H1 (cell line): ENCODE measurements at regions not wholly inside any gene's neighbourhood (a gene's known extent, or its start where the extent isn't known, plus 50 kb on each side); places are given as distances from the start of the nearest gene placed in this dataset.
A peak's percentile ranks its signal among the peaks of the same experiment; 100 is the strongest.

Source experiments
- CTCF ChIA-PET: fragments of 300-600 bp; sonication (Branson Sonifier 250); formaldehyde crosslinking; loops from one replicate; lab custom pipeline; 2021; ENCODE audit not compliant: partially characterized antibody; lab: Charles Lee
- POLR2A ChIA-PET: fragments of 300-600 bp; sonication (Branson Sonifier 250); formaldehyde crosslinking; loops from one replicate; lab custom pipeline; 2021; ENCODE audit warnings: inconsistent platforms; ENCODE audit not compliant: partially characterized antibody; lab: Charles Lee
- DNase-seq, 2 experiments: peaks; one replicate each; pipeline versions ENCODE4 v3.0.0 to v3.0.0-alpha.2; 2010 to 2022; ENCODE audit warnings: low spot score in 2 of 2, low read depth in 1 of 2, mixed read lengths in 1 of 2
- FAIRE-seq: peaks from 2 replicates; lab custom pipeline; 2011; peaks lifted over from hg19 to GRCh38; lab: Jason Lieb, UNC
- H2AFZ ChIP-seq: 2 replicates; pipeline ENCODE4 v1.8.1; 2012; ENCODE audit warnings: low read length, inconsistent platforms
- H2AK5ac ChIP-seq: 2 replicates; pipeline ENCODE4 v1.6.1; 2013; ENCODE audit warnings: low read depth, low read length
- H2BK120ac ChIP-seq: replicated peaks from 2 replicates; pipeline ENCODE3; 2013; ENCODE audit warnings: low read depth, low read length, inconsistent platforms
- H2BK12ac ChIP-seq: 2 replicates; pipeline ENCODE4 v1.6.1; 2013; ENCODE audit warnings: low read depth, low read length
- H2BK15ac ChIP-seq: 2 replicates; pipeline ENCODE4 v1.6.1; 2013; ENCODE audit warnings: low read length
- H2BK20ac ChIP-seq: 2 replicates; pipeline ENCODE4 v1.6.1; 2013; ENCODE audit warnings: low read length
- H2BK5ac ChIP-seq: 2 replicates; pipeline ENCODE4 v1.6.1; 2013; ENCODE audit warnings: low read depth, low read length
- H3K14ac ChIP-seq: 2 replicates; pipeline ENCODE4 v1.6.1; 2013; ENCODE audit warnings: inconsistent platforms; ENCODE audit not compliant: insufficient read length
- H3K18ac ChIP-seq: 2 replicates; pipeline ENCODE4 v1.6.1; 2013; ENCODE audit warnings: low read length; ENCODE audit errors: extremely low read depth
- H3K23ac ChIP-seq: 2 replicates; pipeline ENCODE4 v1.6.1; 2013; ENCODE audit warnings: inconsistent platforms; ENCODE audit not compliant: insufficient read length
- H3K23me2 ChIP-seq: 2 replicates; pipeline ENCODE4 v1.6.1; 2013; ENCODE audit warnings: low read depth, low read length
- H3K27ac ChIP-seq: 2 replicates; pipeline ENCODE4 v1.6.1; 2011; ENCODE audit warnings: low read depth, low read length, inconsistent platforms
- H3K27me3 ChIP-seq, 4 experiments: replicated peaks in 1 of 4; 1 replicate in 1 of 4; 2 replicates in 3 of 4; pipeline versions ENCODE4 v1.6.1 to v1.8.1; 2011 to 2013; ENCODE audit warnings: low read length in 3 of 4, mild to moderate bottlenecking in 3 of 4, inconsistent platforms in 2 of 4, mixed read lengths in 2 of 4, moderate library complexity in 1 of 4; ENCODE audit not compliant: control insufficient read depth in 3 of 4, insufficient read depth in 3 of 4; ENCODE audit errors: extremely low read depth in 1 of 4
- H3K36me3 ChIP-seq, 4 experiments: 2 replicates each; pipeline versions ENCODE4 v1.6.1 to v1.8.1; 2011 to 2013; ENCODE audit warnings: mild to moderate bottlenecking in 4 of 4, low read length in 3 of 4, moderate library complexity in 2 of 4, control low read depth in 1 of 4, inconsistent platforms in 1 of 4; ENCODE audit not compliant: insufficient read depth in 4 of 4, control insufficient read depth in 2 of 4
- H3K4ac ChIP-seq: replicated peaks from 2 replicates; pipeline ENCODE3; 2013; ENCODE audit warnings: low read length, low read depth, mixed read lengths, inconsistent platforms; ENCODE audit not compliant: insufficient read length
- H3K4me1 ChIP-seq, 4 experiments: replicated peaks in 1 of 4; 1 replicate in 1 of 4; 2 replicates in 3 of 4; pipeline versions ENCODE4 v1.6.1 to v1.8.1; 2011 to 2013; ENCODE audit warnings: low read length in 3 of 4, inconsistent platforms in 2 of 4, mixed read lengths in 1 of 4; ENCODE audit not compliant: insufficient read depth in 4 of 4, control insufficient read depth in 3 of 4
- H3K4me2 ChIP-seq, 2 experiments: 2 replicates each; pipeline versions ENCODE4 v1.6.1 to v1.8.1; 2011 to 2013; ENCODE audit warnings: low read depth in 2 of 2, low read length in 2 of 2, control low read depth in 1 of 2, inconsistent platforms in 1 of 2, mild to moderate bottlenecking in 1 of 2; ENCODE audit not compliant: insufficient read depth in 1 of 2
- H3K4me3 ChIP-seq, 4 experiments: fragments of 200-600, 300-600 bp in 1 of 4; sonication (generic), shearing (Covaris generic), sonication (Bioruptor Twin) in 1 of 4; 2 replicates each; pipeline versions ENCODE4 v1.5.1 to v1.8.1; 2011 to 2016; ENCODE audit warnings: low read length in 4 of 4, low read depth in 3 of 4, control low read depth in 2 of 4, inconsistent platforms in 2 of 4, mild to moderate bottlenecking in 2 of 4, mixed read lengths in 1 of 4, moderate library complexity in 1 of 4; ENCODE audit not compliant: insufficient read depth in 2 of 4; ENCODE audit errors: extremely low read depth in 1 of 4
- H3K56ac ChIP-seq: replicated peaks from 2 replicates; pipeline ENCODE3; 2013; ENCODE audit warnings: low read depth, mild to moderate bottlenecking, mixed read lengths, low read length, inconsistent platforms; ENCODE audit not compliant: insufficient read length
- H3K79me1 ChIP-seq: 2 replicates; pipeline ENCODE4 v1.6.1; 2013; ENCODE audit warnings: low read depth, low read length, control low read depth
- H3K79me2 ChIP-seq, 2 experiments: 2 replicates each; pipeline versions ENCODE4 v1.6.1 to v1.8.1; 2012 to 2013; ENCODE audit warnings: low read length in 2 of 2, mild to moderate bottlenecking in 2 of 2, inconsistent platforms in 1 of 2; ENCODE audit not compliant: insufficient read depth in 2 of 2, control insufficient read depth in 1 of 2
- H3K9ac ChIP-seq, 4 experiments: replicated peaks in 1 of 4; 1 replicate in 1 of 4; 2 replicates in 3 of 4; pipeline versions ENCODE4 v1.6.1 to v1.8.1; 2011 to 2013; ENCODE audit warnings: low read depth in 3 of 4, low read length in 3 of 4, control low read depth in 2 of 4, mild to moderate bottlenecking in 2 of 4, moderate library complexity in 2 of 4, inconsistent platforms in 1 of 4; ENCODE audit errors: extremely low read depth in 1 of 4
- H3K9me3 ChIP-seq, 2 experiments: 2 replicates each; pipeline versions ENCODE4 v1.6.1 to v1.8.1; 2012 to 2013; ENCODE audit warnings: mild to moderate bottlenecking in 2 of 2, moderate library complexity in 2 of 2, control low read depth in 1 of 2, inconsistent platforms in 1 of 2, low read depth in 1 of 2, low read length in 1 of 2, mixed read lengths in 1 of 2; ENCODE audit not compliant: insufficient read depth in 2 of 2
- H4K20me1 ChIP-seq, 2 experiments: replicated peaks in 1 of 2; 2 replicates each; pipeline versions ENCODE3 to v1.8.1; 2011 to 2013; ENCODE audit warnings: inconsistent platforms in 2 of 2, low read length in 2 of 2, mild to moderate bottlenecking in 1 of 2; ENCODE audit not compliant: insufficient read depth in 2 of 2, control insufficient read depth in 1 of 2
- H4K5ac ChIP-seq: 2 replicates; pipeline ENCODE4 v1.6.1; 2013; ENCODE audit warnings: low read length, low read depth, mixed read lengths, inconsistent platforms; ENCODE audit not compliant: insufficient read length
- H4K8ac ChIP-seq: 2 replicates; pipeline ENCODE4 v1.8.0; 2013; ENCODE audit warnings: mild to moderate bottlenecking, moderate library complexity, low read length, inconsistent platforms; ENCODE audit not compliant: insufficient read depth; ENCODE audit errors: extremely low read depth
- H4K91ac ChIP-seq: replicated peaks from 2 replicates; pipeline ENCODE3; 2013; ENCODE audit warnings: low read length, mixed read lengths, inconsistent platforms; ENCODE audit not compliant: insufficient read length
- BACH1 ChIP-seq: IDR thresholded peaks from 2 replicates; pipeline ENCODE4 v1.6.1; 2012; ENCODE audit warnings: low read length, improper control_type of control experiment
- RNF2 ChIP-seq: fragments of 200-900, 300-1000 bp; sonication (generic); IDR thresholded peaks from 2 replicates; pipeline ENCODE4 v1.7.1; 2016; ENCODE audit warnings: borderline replicate concordance, low read depth, mild to moderate bottlenecking, antibody characterized with exemption, low read length; ENCODE audit not compliant: poor library complexity, severe bottlenecking; ENCODE audit errors: missing control alignments
- WGBS, 2 experiments: shearing (Covaris generic) in 1 of 2; methylation state at CpG; one replicate each; pipeline versions ENCODE4 v1.1.6 to v1.1.7; 2013 to 2015; ENCODE audit warnings: low lambda C conversion rate in 2 of 2, mixed read lengths in 2 of 2, inconsistent platforms in 1 of 2, low coverage in 1 of 2, missing lambda C conversion rate in 1 of 2; ENCODE audit not compliant: insufficient replicate concordance in 2 of 2, insufficient coverage in 1 of 2, insufficient read length in 1 of 2; ENCODE audit errors: extremely low coverage in 1 of 2, missing lambda C conversion rate in 1 of 2; 5-methylcytosine and 5-hydroxymethylcytosine counted together

DNA sequence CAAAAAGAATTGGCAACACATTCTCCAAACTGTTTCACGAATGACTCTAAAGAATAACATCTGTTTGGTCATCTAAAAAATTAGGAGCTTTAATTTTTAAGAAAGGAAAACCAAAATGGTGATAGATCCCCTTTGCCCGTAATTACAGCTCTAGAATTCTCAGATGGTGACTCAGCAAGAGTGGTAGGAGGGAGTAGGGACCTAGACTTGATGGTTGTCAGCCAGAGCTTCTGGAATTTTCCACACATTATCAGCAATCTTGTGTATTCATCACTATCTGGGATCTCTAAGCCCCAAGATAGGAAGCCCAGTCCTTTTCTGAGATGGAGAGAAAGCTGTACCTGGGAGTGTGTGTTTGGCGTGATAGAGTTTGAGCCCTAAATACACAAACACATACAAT lies 103.9 kb upstream of the RAB40AL start:
- no peaks in the 10 kb centered on the region for H3K27me3 ChIP-seq
- POLR2A ChIA-PET = no interaction called here

More for the DNA sequence above, 103.9 kb upstream of the RAB40AL start:
- H4K5ac ChIP-seq = no peak overlapping the region
- H3K36me3 ChIP-seq = peaks cover 0 to 2% (median 0%) of the 10 kb centered on the region in 4 experiments; a peak in 2 of 8 replicates
- H3K23ac ChIP-seq = no peak overlapping the region
- no peak overlapping the region for H3K14ac ChIP-seq
- no peaks in the 10 kb centered on the region for H3K4me1 ChIP-seq
- 97% methylated on average over 3 of the region's 3 CpGs; no CpG with 5 or more reads in 1 of the 2 experiments for WGBS, 2 experiments
- TF ChIP-seq BACH1 (peak; percentile 19; the same call in 1 of the 2 replicates), RNF2 (no peak)
- no peak overlapping the region for H2BK15ac ChIP-seq
- H3K79me2 ChIP-seq = no peaks in the 10 kb centered on the region
- H4K8ac ChIP-seq = no peak overlapping the region
- DNase-seq (no peak), FAIRE-seq (no peak)
- no peak overlapping the region for H3K56ac ChIP-seq
- H4K91ac ChIP-seq = no peak overlapping the region
- H3K4ac ChIP-seq = no peak overlapping the region
- H2BK120ac ChIP-seq = no peak overlapping the region
- no peaks in the 10 kb centered on the region for H3K9me3 ChIP-seq
- H2AFZ ChIP-seq = no peak overlapping the region
- no peak overlapping the region for H3K27ac ChIP-seq
- H3K79me1 ChIP-seq = no peaks in the 10 kb centered on the region
- H3K23me2 ChIP-seq = no peaks in the 10 kb centered on the region
- CTCF ChIA-PET = interaction anchor here (1.2 to 1.3 kb wide), 2 partner anchors 27 to 68 kb away, joined by 3 read pairs; no protein-coding TSS in a partner anchor
- H3K18ac ChIP-seq = no peak overlapping the region
- H3K9ac ChIP-seq = no peak overlapping the region
- no peak overlapping the region for H2BK5ac ChIP-seq
- H3K4me3 ChIP-seq = no peak overlapping the region
- no peak overlapping the region for H2AK5ac ChIP-seq
- H2BK12ac ChIP-seq = no peak overlapping the region
- no peaks in the 10 kb centered on the region for H4K20me1 ChIP-seq
- H3K4me2 ChIP-seq = no peak overlapping the region
- no peak overlapping the region for H2BK20ac ChIP-seq
